Common myeloid progenitor, CD34-positive (primary cell): ENCODE measurements at regions not wholly inside any gene's neighbourhood (a gene's known extent, or its start where the extent isn't known, plus 50 kb on each side); places are given as distances from the start of the nearest gene placed in this dataset.

ENCODE experiments used
- CTCF ChIA-PET: fragments of 350-600 bp; sonication (Branson Sonifier 250); formaldehyde crosslinking; loops from one replicate; lab custom pipeline; 2021; ENCODE audit warnings: antibody characterized with exemption; lab: Charles Lee
- POLR2A ChIA-PET: fragments of 350-600 bp; sonication (Branson Sonifier 250); formaldehyde crosslinking; loops from one replicate; lab custom pipeline; 2021; ENCODE audit warnings: antibody characterized with exemption; lab: Charles Lee
- DNase-seq, 3 donors: peaks; one replicate each; pipeline versions ENCODE4 v3.0.0 to v3.0.0-alpha.2; 2013
- H3K27ac ChIP-seq, 2 experiments: 1 replicate in 1 of 2; 2 replicates in 1 of 2; pipeline ENCODE4 v1.7.0; 2013; ENCODE audit warnings: inconsistent platforms in 2 of 2, low read length in 2 of 2, mild to moderate bottlenecking in 2 of 2, low read depth in 1 of 2, moderate library complexity in 1 of 2; ENCODE audit not compliant: severe bottlenecking in 2 of 2, insufficient read depth in 1 of 2, poor library complexity in 1 of 2
- H3K27me3 ChIP-seq, 5 experiments: replicated peaks in 2 of 5; 1 replicate in 3 of 5; 2 replicates in 2 of 5; pipeline versions ENCODE4 v1.6.1 to v1.7.0; 2013; ENCODE audit warnings: low read length in 4 of 5, mild to moderate bottlenecking in 2 of 5, moderate library complexity in 2 of 5, inconsistent platforms in 1 of 5; ENCODE audit not compliant: insufficient read depth in 5 of 5, control insufficient read depth in 4 of 5
- H3K36me3 ChIP-seq, 4 experiments: 1 replicate in 2 of 4; 2 replicates in 2 of 4; pipeline versions ENCODE4 v1.6.1 to v1.7.0; 2013; ENCODE audit warnings: low read length in 3 of 4, control low read depth in 1 of 4, mild to moderate bottlenecking in 1 of 4; ENCODE audit not compliant: control insufficient read depth in 4 of 4, insufficient read depth in 4 of 4
- H3K4me1 ChIP-seq, 4 experiments: 1 replicate in 3 of 4; 2 replicates in 1 of 4; pipeline versions ENCODE4 v1.6.1 to v1.7.1; 2013; ENCODE audit warnings: low read length in 3 of 4, mild to moderate bottlenecking in 3 of 4, control low read depth in 1 of 4, inconsistent platforms in 1 of 4, moderate library complexity in 1 of 4; ENCODE audit not compliant: control insufficient read depth in 4 of 4, insufficient read depth in 4 of 4; ENCODE audit errors: control extremely low read depth in 1 of 4
- H3K4me3 ChIP-seq, 7 experiments: 1 replicate in 4 of 7; 2 replicates in 3 of 7; pipeline versions ENCODE4 v1.5.1 to v1.7.0; 2013; ENCODE audit warnings: mild to moderate bottlenecking in 7 of 7, low read length in 6 of 7, moderate library complexity in 6 of 7, inconsistent platforms in 2 of 7, low read depth in 2 of 7, control low read depth in 1 of 7; ENCODE audit not compliant: insufficient read depth in 4 of 7, control insufficient read depth in 1 of 7; ENCODE audit errors: extremely low read depth in 1 of 7
- H3K9me3 ChIP-seq, 5 experiments: 1 replicate in 4 of 5; 2 replicates in 1 of 5; pipeline versions ENCODE4 v1.6.1 to v1.7.1; 2013; ENCODE audit warnings: low read length in 4 of 5, mild to moderate bottlenecking in 2 of 5, inconsistent platforms in 1 of 5, low read depth in 1 of 5, moderate library complexity in 1 of 5; ENCODE audit not compliant: control insufficient read depth in 4 of 5, insufficient read depth in 2 of 5; ENCODE audit errors: control extremely low read depth in 1 of 5
- WGBS: methylation state at CpG from one replicate; pipeline ENCODE4 v1.1.5; 2013; ENCODE audit not compliant: insufficient coverage; 5-methylcytosine and 5-hydroxymethylcytosine counted together

DNA sequence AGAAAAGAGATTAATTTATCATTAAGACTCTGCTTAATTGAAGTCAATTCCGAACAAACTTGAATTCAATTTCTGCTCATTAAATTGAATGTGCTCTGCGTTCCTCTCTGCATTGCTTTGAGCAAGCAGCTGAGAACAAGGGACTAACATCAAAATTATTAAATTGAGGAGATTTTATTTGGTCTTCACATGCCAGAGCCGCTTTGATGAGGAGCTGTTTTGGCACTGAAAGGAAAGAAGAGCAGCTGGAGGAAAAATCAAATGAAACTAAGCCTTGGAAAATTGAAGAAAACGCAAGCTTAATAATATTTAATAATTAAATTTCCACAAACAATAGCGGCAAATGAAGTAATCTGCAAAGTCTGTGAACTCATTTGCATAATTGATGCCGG, 222.0 kb upstream of the PKN2 start:
- CTCF ChIA-PET, result no interaction called here
- POLR2A ChIA-PET, result interaction anchor here (0.6 kb wide), 1 partner anchor 269 kb away, joined by 3 read pairs; no protein-coding TSS in a partner anchor
- H3K27me3 ChIP-seq, result peaks cover 4 to 39% (median 13%) of the 10 kb centered on the region in 5 experiments
- H3K9me3 ChIP-seq, result no peaks in the 10 kb centered on the region
- H3K27ac ChIP-seq, result no peak overlapping the region
- WGBS, result 88% methylated on average over 3 of the region's 6 CpGs
- DNase-seq, result no peak
- peak overlapping the region in 6 of 7 experiments; percentile 30 to 73 (median 56) for H3K4me3 ChIP-seq
- H3K4me1 ChIP-seq, result peaks cover 3 to 10% (median 6%) of the 10 kb centered on the region in 4 experiments
- no peaks in the 10 kb centered on the region for H3K36me3 ChIP-seq

DNA sequence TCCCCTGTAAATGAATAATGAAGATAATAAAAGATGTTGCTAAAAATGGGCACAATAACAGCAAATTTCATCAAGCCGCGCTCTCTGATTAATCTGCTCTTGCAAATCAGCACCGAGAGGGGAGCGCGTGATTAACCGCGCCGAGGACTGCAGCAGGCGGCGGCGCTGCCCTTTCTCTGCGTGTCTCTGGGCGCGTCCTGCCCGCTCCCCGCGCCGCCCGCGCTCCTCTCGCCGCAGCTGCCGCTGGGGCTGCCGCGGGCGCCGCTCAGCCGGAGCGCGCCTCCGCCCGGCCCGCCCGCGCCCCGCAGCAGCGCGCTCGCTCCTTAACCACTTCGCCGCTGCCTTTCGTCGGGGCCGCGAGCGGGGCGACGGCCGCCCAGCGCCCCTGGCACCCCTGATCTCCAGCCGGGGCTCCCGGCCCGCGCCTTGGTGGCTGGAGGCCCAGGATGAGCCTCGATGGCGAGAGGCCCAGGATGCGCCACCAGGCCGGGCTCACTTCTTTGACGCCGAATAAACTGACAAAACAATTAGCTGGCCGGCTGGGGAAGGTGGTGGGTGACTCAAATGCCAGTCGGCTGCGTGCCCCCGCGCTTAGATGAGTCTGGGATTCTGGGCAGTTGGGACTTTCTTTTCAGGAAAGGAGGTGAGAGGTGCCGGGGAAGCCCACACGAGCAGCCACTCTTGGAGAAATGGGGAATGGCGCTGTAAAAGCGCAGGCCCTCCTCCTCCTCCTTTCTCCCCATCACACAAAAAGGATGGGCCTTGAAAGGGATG, 221.4 kb upstream of the PKN2 start:
- ChIA-PET POLR2A (interaction anchor here (0.6 kb wide), 1 partner anchor 270 kb away, joined by 3 read pairs; no protein-coding TSS in a partner anchor), CTCF (no interaction called here)
- Histone ChIP-seq H3K36me3 (no peaks in the 10 kb centered on the region), H3K27ac (no peak overlapping the region), H3K27me3 (peaks cover 4 to 39% (median 13%) of the 10 kb centered on the region in 5 experiments), H3K4me3 (peak overlapping the region; percentile 14 to 73 (median 53)), H3K4me1 (peaks cover 3 to 10% (median 6%) of the 10 kb centered on the region in 4 experiments), H3K9me3 (no peaks in the 10 kb centered on the region)
- WGBS, result 6% methylated on average over 55 of the region's 69 CpGs
- peak; percentile 19 to 72 (median 57) for DNase-seq

DNA sequence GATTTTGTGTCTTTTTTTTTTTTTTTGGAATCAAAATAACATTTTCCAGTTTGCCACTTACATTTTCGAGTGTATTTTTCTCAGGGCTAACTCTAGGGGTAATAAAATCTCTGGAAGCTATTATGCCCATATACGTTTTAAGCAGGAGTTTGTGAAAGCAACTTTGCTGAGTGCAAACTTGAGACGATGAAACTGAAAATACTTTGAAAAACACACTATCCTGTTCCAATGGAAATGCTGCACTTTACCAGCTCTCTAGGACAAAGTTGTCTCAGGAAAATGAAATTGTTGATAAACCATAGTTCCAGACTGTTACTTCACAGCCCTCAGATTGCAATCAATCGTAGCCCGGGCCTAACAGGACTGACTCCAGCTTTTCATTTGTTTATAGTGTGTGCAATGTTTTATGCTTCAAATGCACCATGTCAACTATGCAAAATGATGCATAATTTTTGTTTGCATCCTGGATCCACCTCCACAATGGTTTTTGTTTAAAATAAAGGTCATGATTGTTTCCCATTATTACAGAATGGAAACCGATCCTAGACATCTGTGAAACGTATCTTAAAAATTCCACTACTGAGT, 220.6 kb upstream of the PKN2 start:
- 100% methylated on average over 3 of the region's 7 CpGs for WGBS
- ChIA-PET POLR2A (no interaction called here), CTCF (interaction anchor here (0.9 kb wide), 1 partner anchor 10 kb away, joined by 3 read pairs; no protein-coding TSS in a partner anchor)
- H3K27ac ChIP-seq, result no peak overlapping the region
- H3K27me3 ChIP-seq, result peaks cover 4 to 39% (median 13%) of the 10 kb centered on the region in 5 experiments
- no peaks in the 10 kb centered on the region for H3K36me3 ChIP-seq
- H3K4me1 ChIP-seq, result peaks cover 3 to 10% (median 6%) of the 10 kb centered on the region in 4 experiments
- no peak for DNase-seq
- H3K4me3 ChIP-seq, result no peak overlapping the region
- H3K9me3 ChIP-seq, result no peaks in the 10 kb centered on the region

DNA sequence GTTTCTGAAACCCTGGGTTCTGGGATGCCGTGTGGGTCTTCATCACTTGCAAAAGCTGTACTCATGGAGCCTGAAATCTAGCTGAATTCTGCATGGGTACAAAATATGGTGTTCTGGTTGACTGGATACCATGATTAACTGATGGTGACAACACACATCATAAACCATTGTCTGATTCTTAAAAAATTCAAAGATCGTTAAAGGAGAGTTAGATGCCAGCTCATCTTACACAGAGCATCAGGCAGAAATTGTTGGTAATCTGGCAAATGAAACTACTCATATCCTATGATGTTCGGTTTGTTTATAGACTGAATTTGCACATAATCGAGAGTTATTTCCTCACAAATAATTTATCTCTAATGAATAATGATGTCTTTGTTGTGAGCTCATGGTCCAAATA, 218.1 kb upstream of the PKN2 start:
- Histone ChIP-seq H3K4me3 (no peak overlapping the region), H3K4me1 (peaks cover 3 to 10% (median 6%) of the 10 kb centered on the region in 4 experiments), H3K27ac (no peak overlapping the region), H3K36me3 (no peaks in the 10 kb centered on the region), H3K9me3 (no peaks in the 10 kb centered on the region), H3K27me3 (peaks cover 4 to 37% (median 10%) of the 10 kb centered on the region in 5 experiments)
- POLR2A ChIA-PET, result no interaction called here
- WGBS, result 100% methylated on average over 2 of the region's 4 CpGs
- DNase-seq, result no peak
- CTCF ChIA-PET, result no interaction called here

DNA sequence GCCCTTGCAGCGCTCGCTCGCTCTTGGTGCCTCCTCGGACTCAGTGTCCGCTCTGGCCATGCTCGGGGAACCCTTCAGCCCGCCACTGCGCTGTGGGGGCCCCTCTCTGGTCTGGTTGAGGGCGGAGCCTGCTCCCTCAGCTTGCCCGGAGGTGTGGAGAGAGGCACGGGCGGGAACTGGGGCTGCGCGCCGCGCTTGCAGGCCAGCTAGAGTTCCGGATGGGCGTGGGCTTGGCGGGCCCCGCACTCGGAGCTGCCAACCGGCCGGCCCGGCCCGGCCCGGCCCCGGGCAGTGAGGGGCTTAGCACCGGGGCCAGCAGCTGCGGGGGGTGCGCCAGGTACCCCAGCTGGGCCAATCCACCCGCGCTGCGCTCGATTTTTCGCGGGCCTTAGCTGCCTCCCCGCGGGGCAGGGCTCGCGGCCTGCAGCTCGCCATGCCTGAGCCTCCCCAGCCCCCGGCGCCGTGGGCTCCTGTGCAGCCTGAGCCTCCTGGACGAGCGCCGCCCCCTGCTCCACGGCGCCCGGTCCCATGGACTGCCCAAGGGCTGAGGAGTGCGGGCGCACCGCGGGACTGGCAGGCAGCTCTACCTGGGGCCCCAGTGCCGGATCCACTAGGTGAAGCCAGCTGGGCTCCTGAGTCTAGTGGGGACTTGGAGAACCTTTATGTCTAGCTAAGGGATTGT, 217.0 kb upstream of the PKN2 start:
- 96% methylated on average over 46 of the region's 55 CpGs for WGBS
- ChIA-PET POLR2A (no interaction called here), CTCF (no interaction called here)
- Histone ChIP-seq H3K36me3 (no peaks in the 10 kb centered on the region), H3K4me3 (no peak overlapping the region), H3K4me1 (peaks cover 3 to 9% (median 5%) of the 10 kb centered on the region in 4 experiments), H3K27ac (no peak overlapping the region), H3K27me3 (peaks cover 3 to 27% (median 9%) of the 10 kb centered on the region in 5 experiments), H3K9me3 (no peaks in the 10 kb centered on the region)
- DNase-seq, result no peak

DNA sequence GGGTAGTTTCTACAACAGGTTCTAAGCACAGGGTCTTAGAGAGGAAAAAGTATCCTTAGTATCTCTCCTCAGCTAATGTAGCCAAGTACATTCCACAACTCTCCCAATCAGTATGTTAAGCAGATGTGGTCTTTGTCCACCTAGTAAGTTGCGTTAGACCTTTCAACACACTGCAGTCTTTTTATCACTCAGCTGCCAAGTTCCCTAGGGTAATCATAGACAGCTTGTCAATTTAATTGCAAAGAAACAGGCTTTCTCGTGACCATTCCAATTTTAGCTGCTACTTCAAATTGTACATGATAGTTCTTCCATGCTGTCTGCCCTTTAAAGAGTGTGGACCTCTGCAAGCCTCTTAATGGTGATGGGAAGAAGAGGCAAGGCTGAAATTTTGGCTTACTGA, 211.8 kb upstream of the PKN2 start:
- no peaks in the 10 kb centered on the region for H3K36me3 ChIP-seq
- WGBS, result 75% methylated on average over 1 of the region's 2 CpGs
- POLR2A ChIA-PET, result no interaction called here
- no peak overlapping the region for H3K4me3 ChIP-seq
- CTCF ChIA-PET, result no interaction called here
- DNase-seq, result no peak
- no peak overlapping the region for H3K27ac ChIP-seq
- H3K27me3 ChIP-seq, result no peaks in the 10 kb centered on the region
- H3K9me3 ChIP-seq, result no peaks in the 10 kb centered on the region
- no peaks in the 10 kb centered on the region for H3K4me1 ChIP-seq
